ENCODE measurements at regions not wholly inside any gene's neighbourhood (a gene's known extent, or its start where the extent isn't known, plus 50 kb on each side); places are given as distances from the start of the nearest gene placed in this dataset.

DNA sequence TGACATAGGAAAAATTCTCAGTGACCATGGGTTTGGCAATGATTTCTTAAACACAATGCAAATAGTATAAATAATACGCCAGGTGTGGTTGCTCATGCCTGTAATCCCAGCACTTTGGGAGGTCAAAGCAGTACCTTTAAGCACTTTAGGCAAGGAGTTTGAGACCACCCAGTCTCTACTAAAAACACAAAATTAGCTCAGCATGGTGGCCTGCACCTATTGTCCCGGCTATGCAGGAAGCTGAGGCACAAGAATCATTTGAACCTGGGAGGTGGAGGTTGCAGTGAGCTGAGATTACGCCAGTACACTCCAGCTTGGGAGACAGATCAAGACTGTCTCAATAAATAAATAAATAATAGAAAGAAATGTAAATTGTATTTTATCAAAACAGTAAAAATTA lies 356.5 kb upstream of the SLITRK6 start:
- TF ChIP-seq, protein P1, sequence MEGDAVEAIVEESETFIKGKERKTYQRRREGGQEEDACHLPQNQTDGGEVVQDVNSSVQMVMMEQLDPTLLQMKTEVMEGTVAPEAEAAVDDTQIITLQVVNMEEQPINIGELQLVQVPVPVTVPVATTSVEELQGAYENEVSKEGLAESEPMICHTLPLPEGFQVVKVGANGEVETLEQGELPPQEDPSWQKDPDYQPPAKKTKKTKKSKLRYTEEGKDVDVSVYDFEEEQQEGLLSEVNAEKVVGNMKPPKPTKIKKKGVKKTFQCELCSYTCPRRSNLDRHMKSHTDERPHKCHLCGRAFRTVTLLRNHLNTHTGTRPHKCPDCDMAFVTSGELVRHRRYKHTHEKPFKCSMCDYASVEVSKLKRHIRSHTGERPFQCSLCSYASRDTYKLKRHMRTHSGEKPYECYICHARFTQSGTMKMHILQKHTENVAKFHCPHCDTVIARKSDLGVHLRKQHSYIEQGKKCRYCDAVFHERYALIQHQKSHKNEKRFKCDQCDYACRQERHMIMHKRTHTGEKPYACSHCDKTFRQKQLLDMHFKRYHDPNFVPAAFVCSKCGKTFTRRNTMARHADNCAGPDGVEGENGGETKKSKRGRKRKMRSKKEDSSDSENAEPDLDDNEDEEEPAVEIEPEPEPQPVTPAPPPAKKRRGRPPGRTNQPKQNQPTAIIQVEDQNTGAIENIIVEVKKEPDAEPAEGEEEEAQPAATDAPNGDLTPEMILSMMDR (IDR thresholded peaks at IDR 0.05; ENCODE audit: low read length), result no peak
- TF ChIP-seq EZH2 (IDR thresholded peaks at IDR 0.05; ENCODE audit: borderline replicate concordance, low read length), result no peak
